SK-N-SH treated with all-trans-retinoic acid at 6 μM for 48 hours (cell line): ENCODE measurements at regions not wholly inside any gene's neighbourhood (a gene's known extent, or its start where the extent isn't known, plus 50 kb on each side); places are given as distances from the start of the nearest gene placed in this dataset.

ENCODE experiments used
- ARNTL ChIP-seq: fragments of 450-650 bp; formaldehyde crosslinking; IDR thresholded peaks from 2 replicates; pipeline ENCODE4 v1.5.0; 2020; ENCODE audit warnings: low read depth, mild to moderate bottlenecking, moderate library complexity, borderline replicate concordance
- OSR1 ChIP-seq: fragments of 250-450 bp; sonication (Bioruptor Pico); IDR thresholded peaks from 2 replicates; pipeline ENCODE4 v1.8.0; 2022; ENCODE audit warnings: moderate library complexity, mild to moderate bottlenecking, inconsistent platforms
- ZNF565 ChIP-seq: fragments of 450-650 bp; formaldehyde crosslinking; conservative IDR thresholded peaks from 2 replicates; pipeline ENCODE4 v1.5.0; 2020; ENCODE audit warnings: low read depth, mild to moderate bottlenecking, moderate library complexity
- TF ChIP-seq, protein P1 (sequence below): fragments of 250-450 bp; sonication (Bioruptor Pico); IDR thresholded peaks from 2 replicates; pipeline ENCODE4 v1.5.1; 2020; ENCODE audit warnings: low read depth, mild to moderate bottlenecking, moderate library complexity
- TF ChIP-seq, protein P2 (sequence below): fragments of 250-450 bp; sonication (Bioruptor Pico); IDR thresholded peaks from 2 replicates; pipeline ENCODE4 v1.8.0; 2021; ENCODE audit warnings: low read depth, mild to moderate bottlenecking, moderate library complexity, borderline replicate concordance
- TF ChIP-seq, protein P3 (sequence below): fragments of 250-450 bp; sonication (Bioruptor Pico); IDR thresholded peaks from 2 replicates; pipeline ENCODE4 v1.5.0; 2020; ENCODE audit warnings: mild to moderate bottlenecking, moderate library complexity
- TF ChIP-seq, protein P4 (sequence below): fragments of 250-450 bp; sonication (Bioruptor Pico); IDR thresholded peaks from 2 replicates; pipeline ENCODE4 v1.8.0; 2020; ENCODE audit warnings: mild to moderate bottlenecking, moderate library complexity, borderline replicate concordance

DNA sequence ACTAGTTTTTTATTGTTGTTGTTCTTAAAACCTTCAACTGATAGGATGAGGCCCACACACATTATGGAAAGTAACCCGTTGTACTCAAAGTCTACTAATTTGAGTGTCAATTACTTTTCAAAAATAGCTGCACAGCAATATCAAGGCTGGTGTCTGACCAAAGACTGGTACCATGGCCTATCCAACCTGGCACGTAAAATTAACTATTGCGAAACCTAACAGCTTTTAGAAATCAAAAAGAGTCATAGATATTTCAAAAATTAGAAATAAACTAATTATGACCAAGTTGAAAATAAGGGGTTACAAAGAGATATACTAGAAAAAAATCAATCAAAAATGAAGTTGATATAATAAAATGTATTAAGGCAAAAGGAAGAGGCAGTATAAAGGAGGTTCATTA, 501.5 kb upstream of the SLC8A1 start:
- TF ChIP-seq, protein P1, sequence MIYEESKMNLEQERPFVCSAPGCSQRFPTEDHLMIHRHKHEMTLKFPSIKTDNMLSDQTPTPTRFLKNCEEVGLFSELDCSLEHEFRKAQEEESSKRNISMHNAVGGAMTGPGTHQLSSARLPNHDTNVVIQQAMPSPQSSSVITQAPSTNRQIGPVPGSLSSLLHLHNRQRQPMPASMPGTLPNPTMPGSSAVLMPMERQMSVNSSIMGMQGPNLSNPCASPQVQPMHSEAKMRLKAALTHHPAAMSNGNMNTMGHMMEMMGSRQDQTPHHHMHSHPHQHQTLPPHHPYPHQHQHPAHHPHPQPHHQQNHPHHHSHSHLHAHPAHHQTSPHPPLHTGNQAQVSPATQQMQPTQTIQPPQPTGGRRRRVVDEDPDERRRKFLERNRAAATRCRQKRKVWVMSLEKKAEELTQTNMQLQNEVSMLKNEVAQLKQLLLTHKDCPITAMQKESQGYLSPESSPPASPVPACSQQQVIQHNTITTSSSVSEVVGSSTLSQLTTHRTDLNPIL, result no peak
- TF ChIP-seq ARNTL (CRISPR knock-in tag) (no peak), ZNF565 (CRISPR knock-in tag) (no peak), OSR1 (CRISPR knock-in tag) (no peak)
- TF ChIP-seq, protein P2, sequence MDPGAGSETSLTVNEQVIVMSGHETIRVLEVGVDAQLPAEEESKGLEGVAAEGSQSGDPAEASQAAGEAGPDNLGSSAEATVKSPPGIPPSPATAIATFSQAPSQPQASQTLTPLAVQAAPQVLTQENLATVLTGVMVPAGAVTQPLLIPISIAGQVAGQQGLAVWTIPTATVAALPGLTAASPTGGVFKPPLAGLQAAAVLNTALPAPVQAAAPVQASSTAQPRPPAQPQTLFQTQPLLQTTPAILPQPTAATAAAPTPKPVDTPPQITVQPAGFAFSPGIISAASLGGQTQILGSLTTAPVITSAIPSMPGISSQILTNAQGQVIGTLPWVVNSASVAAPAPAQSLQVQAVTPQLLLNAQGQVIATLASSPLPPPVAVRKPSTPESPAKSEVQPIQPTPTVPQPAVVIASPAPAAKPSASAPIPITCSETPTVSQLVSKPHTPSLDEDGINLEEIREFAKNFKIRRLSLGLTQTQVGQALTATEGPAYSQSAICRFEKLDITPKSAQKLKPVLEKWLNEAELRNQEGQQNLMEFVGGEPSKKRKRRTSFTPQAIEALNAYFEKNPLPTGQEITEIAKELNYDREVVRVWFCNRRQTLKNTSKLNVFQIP (CRISPR knock-in tag), result no peak
- TF ChIP-seq, protein P3, sequence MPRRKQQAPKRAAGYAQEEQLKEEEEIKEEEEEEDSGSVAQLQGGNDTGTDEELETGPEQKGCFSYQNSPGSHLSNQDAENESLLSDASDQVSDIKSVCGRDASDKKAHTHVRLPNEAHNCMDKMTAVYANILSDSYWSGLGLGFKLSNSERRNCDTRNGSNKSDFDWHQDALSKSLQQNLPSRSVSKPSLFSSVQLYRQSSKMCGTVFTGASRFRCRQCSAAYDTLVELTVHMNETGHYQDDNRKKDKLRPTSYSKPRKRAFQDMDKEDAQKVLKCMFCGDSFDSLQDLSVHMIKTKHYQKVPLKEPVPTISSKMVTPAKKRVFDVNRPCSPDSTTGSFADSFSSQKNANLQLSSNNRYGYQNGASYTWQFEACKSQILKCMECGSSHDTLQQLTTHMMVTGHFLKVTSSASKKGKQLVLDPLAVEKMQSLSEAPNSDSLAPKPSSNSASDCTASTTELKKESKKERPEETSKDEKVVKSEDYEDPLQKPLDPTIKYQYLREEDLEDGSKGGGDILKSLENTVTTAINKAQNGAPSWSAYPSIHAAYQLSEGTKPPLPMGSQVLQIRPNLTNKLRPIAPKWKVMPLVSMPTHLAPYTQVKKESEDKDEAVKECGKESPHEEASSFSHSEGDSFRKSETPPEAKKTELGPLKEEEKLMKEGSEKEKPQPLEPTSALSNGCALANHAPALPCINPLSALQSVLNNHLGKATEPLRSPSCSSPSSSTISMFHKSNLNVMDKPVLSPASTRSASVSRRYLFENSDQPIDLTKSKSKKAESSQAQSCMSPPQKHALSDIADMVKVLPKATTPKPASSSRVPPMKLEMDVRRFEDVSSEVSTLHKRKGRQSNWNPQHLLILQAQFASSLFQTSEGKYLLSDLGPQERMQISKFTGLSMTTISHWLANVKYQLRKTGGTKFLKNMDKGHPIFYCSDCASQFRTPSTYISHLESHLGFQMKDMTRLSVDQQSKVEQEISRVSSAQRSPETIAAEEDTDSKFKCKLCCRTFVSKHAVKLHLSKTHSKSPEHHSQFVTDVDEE (CRISPR knock-in tag), result no peak
- TF ChIP-seq, protein P4, sequence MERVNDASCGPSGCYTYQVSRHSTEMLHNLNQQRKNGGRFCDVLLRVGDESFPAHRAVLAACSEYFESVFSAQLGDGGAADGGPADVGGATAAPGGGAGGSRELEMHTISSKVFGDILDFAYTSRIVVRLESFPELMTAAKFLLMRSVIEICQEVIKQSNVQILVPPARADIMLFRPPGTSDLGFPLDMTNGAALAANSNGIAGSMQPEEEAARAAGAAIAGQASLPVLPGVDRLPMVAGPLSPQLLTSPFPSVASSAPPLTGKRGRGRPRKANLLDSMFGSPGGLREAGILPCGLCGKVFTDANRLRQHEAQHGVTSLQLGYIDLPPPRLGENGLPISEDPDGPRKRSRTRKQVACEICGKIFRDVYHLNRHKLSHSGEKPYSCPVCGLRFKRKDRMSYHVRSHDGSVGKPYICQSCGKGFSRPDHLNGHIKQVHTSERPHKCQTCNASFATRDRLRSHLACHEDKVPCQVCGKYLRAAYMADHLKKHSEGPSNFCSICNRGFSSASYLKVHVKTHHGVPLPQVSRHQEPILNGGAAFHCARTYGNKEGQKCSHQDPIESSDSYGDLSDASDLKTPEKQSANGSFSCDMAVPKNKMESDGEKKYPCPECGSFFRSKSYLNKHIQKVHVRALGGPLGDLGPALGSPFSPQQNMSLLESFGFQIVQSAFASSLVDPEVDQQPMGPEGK (CRISPR knock-in tag), result no peak
